ENCODE measurements at regions not wholly inside any gene's neighbourhood (a gene's known extent, or its start where the extent isn't known, plus 50 kb on each side); places are given as distances from the start of the nearest gene placed in this dataset.

- TF ChIP-seq CTCF (IDR thresholded peaks at IDR 0.05): no peak
These were observed 654.2 kb upstream of the STEAP1 start for GRCh38 chr7:89500084-89500483.

- TF ChIP-seq CTCF (IDR thresholded peaks at IDR 0.05): no peak
These were observed 651.0 kb upstream of the STEAP1 start for GRCh38 chr7:89503281-89503680.

- no peak for TF ChIP-seq CTCF (IDR thresholded peaks at IDR 0.05)
These were observed 647.2 kb upstream of the STEAP1 start for GRCh38 chr7:89507034-89507433.

GRCh38 chr7:89511900-89512299, 642.4 kb upstream of the STEAP1 start:
- TF ChIP-seq CTCF (IDR thresholded peaks at IDR 0.05): no peak

GRCh38 chr7:89514970-89515369, 639.3 kb upstream of the STEAP1 start:
- no peak for TF ChIP-seq CTCF (IDR thresholded peaks at IDR 0.05)

GRCh38 chr7:89517815-89518214, 636.5 kb upstream of the STEAP1 start:
- no peak for TF ChIP-seq CTCF (IDR thresholded peaks at IDR 0.05)

GRCh38 chr7:89549768-89550167, 604.5 kb upstream of the STEAP1 start:
- no peak for TF ChIP-seq CTCF (IDR thresholded peaks at IDR 0.05)

- TF ChIP-seq CTCF (IDR thresholded peaks at IDR 0.05): no peak
These were observed 600.1 kb upstream of the STEAP1 start for GRCh38 chr7:89554209-89554608.

Measured in LNCAP (cell line).